ENCODE measurements at regions not wholly inside any gene's neighbourhood (a gene's known extent, or its start where the extent isn't known, plus 50 kb on each side); places are given as distances from the start of the nearest gene placed in this dataset.
"Not testable (repeated sequence)": the region's sequence is repeated elsewhere in the genome, so short reads cannot be mapped to it uniquely, and the experiment has no call there.

DNA sequence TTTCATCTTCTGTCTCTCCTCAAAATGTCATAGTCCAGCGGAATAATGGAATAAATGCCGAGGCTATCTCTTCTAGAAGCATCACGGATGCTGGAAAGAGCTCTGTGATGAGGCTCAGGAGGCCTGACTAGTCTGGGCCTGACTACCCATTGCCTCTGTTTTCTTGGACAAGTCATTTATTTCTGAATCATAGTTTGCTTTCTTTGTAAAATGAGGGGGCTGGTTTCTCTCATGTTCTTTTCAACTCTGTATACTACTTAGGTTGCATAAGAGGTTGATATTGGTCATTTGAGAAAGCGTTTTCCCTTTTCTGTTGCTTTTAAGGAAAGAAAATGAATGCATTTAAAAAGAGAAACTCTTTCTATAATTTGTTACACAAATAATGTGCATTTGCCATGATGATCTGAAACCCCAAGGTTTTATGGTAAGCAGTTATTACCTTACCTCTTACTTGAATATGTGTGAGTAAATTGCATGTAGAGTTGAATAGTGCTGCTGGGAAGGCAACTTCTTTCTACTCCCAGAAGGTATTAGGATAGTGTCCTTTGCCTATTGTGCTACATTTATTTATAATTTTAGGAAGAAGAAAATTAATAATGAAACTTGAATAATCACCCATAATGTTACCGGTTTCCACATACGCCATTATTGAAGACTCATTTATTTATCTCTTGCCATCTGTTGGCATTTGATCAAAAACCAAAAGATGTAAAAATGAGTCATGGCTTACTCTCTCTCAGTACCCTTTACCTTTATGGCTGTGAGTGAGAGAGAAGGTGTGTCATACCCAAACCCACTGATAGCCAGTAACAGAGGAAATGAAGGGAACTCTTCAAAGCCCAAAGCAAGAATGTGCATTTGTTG lies 179.1 kb downstream of the FASLG start:
- DNase-seq = no peak

- DNase-seq = no peak
Measured at GRCh38 chr1:172838680-172839313, 179.9 kb downstream of the FASLG start.

- DNase-seq = not testable (repeated sequence)
Measured at GRCh38 chr1:172839639-172840038, 180.7 kb downstream of the FASLG start.

GRCh38 chr1:172843444-172843843 lies 184.5 kb downstream of the FASLG start:
- no peak for DNase-seq

- DNase-seq = no peak
Measured at GRCh38 chr1:172845371-172845770, 186.5 kb downstream of the FASLG start.

DNA sequence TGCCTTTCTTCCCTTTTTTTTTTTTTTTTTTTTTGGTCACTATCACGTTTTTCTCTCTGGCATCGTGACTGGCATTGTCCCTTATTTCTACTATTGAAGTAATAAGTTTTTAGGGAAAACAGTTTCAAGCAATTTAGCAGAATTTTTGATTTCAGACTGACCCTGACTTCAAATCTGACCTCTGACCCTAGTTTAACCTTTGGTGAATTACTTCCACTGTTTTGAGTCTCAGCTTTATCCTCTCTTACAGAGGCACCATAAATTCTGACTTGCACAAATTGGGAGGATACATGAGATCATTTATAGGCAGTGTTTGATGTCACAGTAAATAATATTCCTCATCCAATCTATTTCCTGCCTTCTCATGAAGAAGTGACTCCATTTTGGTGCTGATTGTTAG lies 187.0 kb downstream of the FASLG start:
- no peak for DNase-seq

DNA sequence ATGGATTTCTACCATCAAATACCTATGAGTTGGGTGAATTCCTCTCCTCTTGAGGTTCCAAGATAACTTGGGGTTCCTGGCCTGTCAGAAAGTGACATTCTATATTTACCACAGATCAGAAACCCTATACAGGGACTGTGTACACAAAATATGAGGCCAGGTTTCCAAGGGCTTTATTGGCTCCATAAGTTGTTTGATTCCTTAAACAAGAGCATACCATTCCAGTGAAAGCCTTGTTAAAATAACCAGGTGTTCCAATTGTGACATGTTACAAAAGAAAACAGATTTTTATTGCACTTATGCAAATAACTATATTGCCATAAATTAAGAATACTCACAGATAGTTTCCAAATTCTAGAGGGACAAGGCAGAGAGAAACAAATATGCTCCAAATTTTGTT lies 188.9 kb downstream of the FASLG start:
- DNase-seq = not testable (repeated sequence)

DNA sequence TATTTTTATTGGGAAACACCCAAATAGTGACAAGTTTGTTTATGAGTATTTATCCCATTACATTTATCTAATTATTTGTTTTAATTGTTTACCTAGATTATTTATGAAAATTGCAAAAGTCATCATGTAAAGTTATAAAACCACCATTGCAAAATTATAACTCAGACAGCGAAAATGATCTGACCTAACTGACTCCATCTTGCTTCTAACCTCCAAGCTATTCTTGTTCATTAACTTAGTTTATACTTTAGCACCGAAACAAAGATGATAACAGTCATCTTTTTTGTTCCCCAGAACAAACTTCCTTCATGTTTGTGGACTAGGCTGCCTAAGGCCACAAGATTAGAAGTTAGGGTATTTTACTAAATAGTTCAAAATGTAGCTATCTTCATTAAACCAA lies 190.8 kb downstream of the FASLG start:
- no peak for DNase-seq

DNA sequence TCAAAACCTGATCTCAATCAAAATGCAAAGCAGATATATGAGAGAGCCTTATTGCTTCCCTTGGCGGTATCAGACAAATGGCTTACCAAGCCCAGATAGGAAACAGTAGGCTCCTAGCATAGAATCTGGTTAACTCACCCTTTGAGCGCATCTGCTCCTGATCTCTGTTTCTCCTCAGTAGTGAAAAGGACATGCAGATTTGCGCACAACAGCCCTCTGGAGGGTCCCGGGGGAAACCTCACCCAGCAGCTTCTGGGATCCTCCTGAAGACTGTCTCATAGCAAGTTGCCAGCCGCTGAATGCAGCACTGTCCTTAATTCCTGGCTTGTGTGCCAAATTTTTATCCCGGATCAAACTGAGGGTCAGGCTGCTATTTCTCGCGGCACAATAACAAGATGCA lies 192.2 kb downstream of the FASLG start:
- peak; percentile 22 for DNase-seq

GRCh38 chr1:172851856-172852255 lies 193.0 kb downstream of the FASLG start:
- DNase-seq = no peak

- DNase-seq = not testable (repeated sequence)
Measured at GRCh38 chr1:172855983-172856382, 194.8 kb downstream of the TNFSF18 start.

- DNase-seq = no peak
Measured at GRCh38 chr1:172863031-172863430, 187.7 kb downstream of the TNFSF18 start.

- DNase-seq = no peak
Measured at GRCh38 chr1:172867216-172867818, 183.4 kb downstream of the TNFSF18 start.

- DNase-seq = no peak
Measured at GRCh38 chr1:172870901-172871606, 179.7 kb downstream of the TNFSF18 start.

DNA sequence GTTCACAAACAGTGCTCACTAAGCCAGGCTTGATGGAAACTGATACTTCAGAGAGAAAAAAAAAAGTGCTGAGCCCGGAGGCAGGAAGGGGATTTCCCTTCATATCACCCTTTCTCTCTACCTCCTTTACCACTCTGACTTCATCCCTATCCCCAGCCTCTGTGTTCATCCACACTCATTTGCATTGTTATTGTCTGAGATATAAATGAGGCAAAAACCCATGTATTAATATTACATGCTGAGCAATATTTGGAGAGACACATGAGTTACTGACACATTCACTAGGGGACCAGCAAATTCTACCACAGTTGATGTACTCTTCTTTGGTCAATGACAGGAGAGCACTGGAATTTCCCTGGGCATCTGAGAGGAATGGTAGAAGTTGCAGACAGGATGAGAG lies 175.8 kb downstream of the TNFSF18 start:
- no peak for DNase-seq

DNA sequence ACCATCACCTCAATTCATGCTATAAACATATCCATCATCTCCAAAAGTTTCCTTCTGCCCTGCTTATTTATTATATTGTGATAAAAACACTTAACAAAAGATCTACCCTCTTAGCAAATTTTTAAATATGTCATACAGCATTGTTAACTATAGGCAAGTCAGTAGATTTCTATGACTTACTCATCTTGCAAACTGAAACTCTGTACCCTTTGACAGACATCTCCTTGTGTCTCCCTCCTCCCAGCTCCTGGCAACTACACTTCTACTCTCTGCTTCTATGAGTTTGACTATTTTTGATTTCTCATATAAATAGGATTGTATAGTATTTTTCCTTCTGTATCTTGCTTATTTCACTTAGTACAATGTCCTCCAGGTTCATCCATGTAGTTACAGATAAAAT lies 174.8 kb downstream of the TNFSF18 start:
- DNase-seq = no peak

- DNase-seq = no peak
Measured at GRCh38 chr1:172882385-172882784, 168.4 kb downstream of the TNFSF18 start.

- DNase-seq = no peak
Measured at GRCh38 chr1:172882791-172883386, 167.9 kb downstream of the TNFSF18 start.

GRCh38 chr1:172883387-172883791 lies 167.4 kb downstream of the TNFSF18 start:
- no peak for DNase-seq

- peak; percentile 7 for DNase-seq
Measured at GRCh38 chr1:172883844-172884243, 166.9 kb downstream of the TNFSF18 start.

DNA sequence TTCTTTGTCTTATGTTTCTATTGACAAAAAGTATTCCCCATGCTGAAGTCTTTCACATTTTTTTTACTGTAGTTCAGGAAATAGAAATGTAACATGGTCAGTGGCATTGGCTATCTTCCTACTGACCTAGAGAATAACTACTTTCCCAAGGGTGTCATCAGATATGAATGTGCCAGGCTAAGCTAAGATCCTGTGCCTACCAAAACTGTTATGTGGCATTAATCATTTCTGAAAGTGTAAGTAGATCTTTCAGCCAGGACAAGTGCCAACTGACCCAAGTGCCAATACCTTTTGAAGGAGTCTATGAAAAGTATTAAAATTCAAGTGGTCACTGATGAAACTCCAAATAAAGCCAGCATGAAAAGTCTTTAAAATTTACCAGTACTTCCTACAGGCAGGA lies 165.3 kb downstream of the TNFSF18 start:
- DNase-seq = no peak

- DNase-seq = no peak
Measured at GRCh38 chr1:172885971-172886370, 164.8 kb downstream of the TNFSF18 start.
